Smooth muscle cell (in vitro differentiated cells): ENCODE measurements at regions not wholly inside any gene's neighbourhood (a gene's known extent, or its start where the extent isn't known, plus 50 kb on each side); places are given as distances from the start of the nearest gene placed in this dataset.

Experiments used
- DNase-seq: peaks from one replicate; lab custom pipeline; 2025; ENCODE audit not compliant: unreplicated experiment; lab: John Stamatoyannopoulos, UW
- H2AFZ ChIP-seq: fragments of 200-600 bp; sonication (generic); 2 replicates; pipeline ENCODE4 v1.6.0; 2016; ENCODE audit warnings: antibody characterized with exemption, low read depth, mild to moderate bottlenecking
- H3F3A ChIP-seq: fragments of 200-600 bp; sonication (generic); 2 replicates; pipeline ENCODE4 v1.6.0; 2017; ENCODE audit warnings: antibody characterized with exemption, low read depth
- H3K27ac ChIP-seq: fragments of 200-600 bp; sonication (generic); 2 replicates; pipeline ENCODE4 v1.5.1; 2016; ENCODE audit warnings: low read depth, mild to moderate bottlenecking
- H3K27me3 ChIP-seq: fragments of 200-600 bp; sonication (generic); 2 replicates; pipeline ENCODE4 v1.6.1; 2016; ENCODE audit warnings: low read depth, mild to moderate bottlenecking
- H3K36me3 ChIP-seq: fragments of 200-600 bp; sonication (generic); 2 replicates; pipeline ENCODE4 v1.5.1; 2016; ENCODE audit warnings: low read depth
- H3K4me1 ChIP-seq: fragments of 200-600 bp; sonication (generic); 2 replicates; pipeline ENCODE4 v1.5.1; 2016; ENCODE audit warnings: low read depth
- H3K4me2 ChIP-seq: fragments of 200-600 bp; sonication (generic); 2 replicates; pipeline ENCODE4 v1.6.0; 2016; ENCODE audit warnings: mild to moderate bottlenecking
- H3K4me3 ChIP-seq: fragments of 200-600 bp; sonication (generic); 2 replicates; pipeline ENCODE4 v1.5.1; 2016; ENCODE audit warnings: mild to moderate bottlenecking
- H3K79me2 ChIP-seq: fragments of 200-600 bp; sonication (generic); 2 replicates; pipeline ENCODE4 v1.6.0; 2016; ENCODE audit warnings: low read depth, mild to moderate bottlenecking
- H3K9ac ChIP-seq: fragments of 200-600 bp; sonication (generic); 2 replicates; pipeline ENCODE4 v1.6.0; 2016; ENCODE audit warnings: low read depth
- H3K9me3 ChIP-seq: fragments of 200-600 bp; sonication (generic); replicated peaks from 2 replicates; pipeline ENCODE4 v1.5.1; 2016; ENCODE audit warnings: low read depth
- H4K20me1 ChIP-seq: fragments of 200-600 bp; sonication (generic); 2 replicates; pipeline ENCODE4 v1.6.0; 2016; ENCODE audit warnings: low read depth
- WGBS: methylation state at CpG from one replicate; pipeline ENCODE4 v1.1.7; 2016; ENCODE audit warnings: low lambda C conversion rate; 5-methylcytosine and 5-hydroxymethylcytosine counted together
- TF ChIP-seq, protein P1 (sequence below): fragments of 200-600 bp; sonication (generic); IDR thresholded peaks from 2 replicates; pipeline ENCODE4 v1.5.1; 2017; ENCODE audit warnings: borderline replicate concordance, mild to moderate bottlenecking, antibody characterized with exemption; ENCODE audit not compliant: insufficient read depth, poor library complexity, severe bottlenecking

DNA sequence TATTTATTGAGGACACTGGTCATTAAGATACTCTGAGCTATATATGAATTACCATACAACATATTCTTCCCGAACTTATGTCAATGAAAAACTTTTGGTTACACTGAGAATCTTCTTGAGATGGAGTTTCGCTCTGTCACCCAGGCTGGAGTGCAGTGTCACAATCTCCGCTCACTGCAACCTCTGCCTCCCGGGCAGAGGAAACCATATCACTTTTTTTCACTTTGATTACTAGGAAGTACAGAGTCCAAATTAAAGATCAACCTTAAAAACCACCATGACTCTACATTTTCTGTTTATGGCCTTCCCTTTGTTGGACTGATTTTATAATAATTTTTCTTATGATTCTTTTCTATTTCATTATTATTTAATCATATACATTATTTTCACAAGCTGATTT lies 336.5 kb downstream of the FSCB start:
- Histone ChIP-seq H3K4me3 (no peak overlapping the region), H3K9ac (no peak overlapping the region), H3K27me3 (no peaks in the 10 kb centered on the region), H3K27ac (no peak overlapping the region), H3F3A (no peaks in the 10 kb centered on the region), H4K20me1 (no peaks in the 10 kb centered on the region), H2AFZ (no peak overlapping the region), H3K36me3 (no peaks in the 10 kb centered on the region), H3K9me3 (peaks cover 6% of the 10 kb centered on the region), H3K4me2 (no peak overlapping the region), H3K79me2 (no peaks in the 10 kb centered on the region), H3K4me1 (peaks cover 4% of the 10 kb centered on the region)
- TF ChIP-seq, protein P1, sequence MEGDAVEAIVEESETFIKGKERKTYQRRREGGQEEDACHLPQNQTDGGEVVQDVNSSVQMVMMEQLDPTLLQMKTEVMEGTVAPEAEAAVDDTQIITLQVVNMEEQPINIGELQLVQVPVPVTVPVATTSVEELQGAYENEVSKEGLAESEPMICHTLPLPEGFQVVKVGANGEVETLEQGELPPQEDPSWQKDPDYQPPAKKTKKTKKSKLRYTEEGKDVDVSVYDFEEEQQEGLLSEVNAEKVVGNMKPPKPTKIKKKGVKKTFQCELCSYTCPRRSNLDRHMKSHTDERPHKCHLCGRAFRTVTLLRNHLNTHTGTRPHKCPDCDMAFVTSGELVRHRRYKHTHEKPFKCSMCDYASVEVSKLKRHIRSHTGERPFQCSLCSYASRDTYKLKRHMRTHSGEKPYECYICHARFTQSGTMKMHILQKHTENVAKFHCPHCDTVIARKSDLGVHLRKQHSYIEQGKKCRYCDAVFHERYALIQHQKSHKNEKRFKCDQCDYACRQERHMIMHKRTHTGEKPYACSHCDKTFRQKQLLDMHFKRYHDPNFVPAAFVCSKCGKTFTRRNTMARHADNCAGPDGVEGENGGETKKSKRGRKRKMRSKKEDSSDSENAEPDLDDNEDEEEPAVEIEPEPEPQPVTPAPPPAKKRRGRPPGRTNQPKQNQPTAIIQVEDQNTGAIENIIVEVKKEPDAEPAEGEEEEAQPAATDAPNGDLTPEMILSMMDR = no peak
- 93% methylated on average over 4 of the region's 4 CpGs for WGBS
- no peak for DNase-seq

- TF ChIP-seq, protein P1 = no peak
- H3K4me3 ChIP-seq = no peak overlapping the region
- no peak overlapping the region for H3K9ac ChIP-seq
- H3K4me1 ChIP-seq = peaks cover 7% of the 10 kb centered on the region
- no peaks in the 10 kb centered on the region for H3K79me2 ChIP-seq
- H2AFZ ChIP-seq = no peak overlapping the region
- H3K36me3 ChIP-seq = no peaks in the 10 kb centered on the region
- H4K20me1 ChIP-seq = no peaks in the 10 kb centered on the region
- H3K9me3 ChIP-seq = peaks cover 6% of the 10 kb centered on the region
- H3K4me2 ChIP-seq = no peak overlapping the region
- no peak for DNase-seq
- no peaks in the 10 kb centered on the region for H3K27me3 ChIP-seq
- WGBS = 43% methylated on average over 6 of the region's 6 CpGs
- H3F3A ChIP-seq = no peaks in the 10 kb centered on the region
- H3K27ac ChIP-seq = peak overlapping the region; percentile 6
Measured at GRCh38 chr14:44170101-44170500, 337.0 kb downstream of the FSCB start.

DNA sequence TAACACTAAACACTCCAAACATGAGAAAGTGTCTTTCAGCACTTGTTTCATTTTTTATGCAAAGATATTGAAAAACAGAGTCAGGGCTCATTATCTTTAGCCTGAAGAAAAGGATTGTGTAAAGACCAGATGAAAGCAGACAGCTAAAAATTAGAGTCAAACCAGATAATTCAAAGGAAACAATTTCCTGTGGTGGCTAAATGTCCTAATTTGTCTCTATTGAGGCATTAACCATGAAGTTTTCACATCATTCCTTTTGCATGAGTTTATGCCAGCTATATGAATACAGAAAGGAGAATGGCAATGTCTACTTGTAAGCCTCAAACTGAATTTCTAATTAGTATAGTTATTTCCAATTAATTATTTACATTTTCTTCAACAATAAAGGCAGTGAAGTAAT lies 338.5 kb downstream of the FSCB start:
- TF ChIP-seq, protein P1 = no peak
- no peak overlapping the region for H3K9ac ChIP-seq
- peak overlapping the region; percentile 71 for H3K4me2 ChIP-seq

GRCh38 chr14:44166611-44167010 lies 340.5 kb downstream of the FSCB start:
- TF ChIP-seq, protein P1 = no peak
- no peak overlapping the region for H3K4me3 ChIP-seq
- H3K36me3 ChIP-seq = no peaks in the 10 kb centered on the region
- H2AFZ ChIP-seq = no peak overlapping the region
- no peaks in the 10 kb centered on the region for H3K9me3 ChIP-seq
- 80% methylated on average over 2 of the region's 2 CpGs for WGBS
- no peak overlapping the region for H3K27ac ChIP-seq
- no peak overlapping the region for H3K9ac ChIP-seq
- peaks cover 8% of the 10 kb centered on the region for H3F3A ChIP-seq
- H4K20me1 ChIP-seq = no peaks in the 10 kb centered on the region
- no peak overlapping the region for H3K4me2 ChIP-seq
- no peak for DNase-seq
- no peaks in the 10 kb centered on the region for H3K27me3 ChIP-seq
- H3K79me2 ChIP-seq = no peaks in the 10 kb centered on the region
- peaks cover 18% of the 10 kb centered on the region for H3K4me1 ChIP-seq

More for the DNA sequence above, 338.5 kb downstream of the FSCB start:
- Histone ChIP-seq H3K36me3 (no peaks in the 10 kb centered on the region), H3F3A (peaks cover 8% of the 10 kb centered on the region), H4K20me1 (no peaks in the 10 kb centered on the region), H3K27me3 (no peaks in the 10 kb centered on the region), H2AFZ (no peak overlapping the region), H3K79me2 (no peaks in the 10 kb centered on the region), H3K27ac (peak overlapping the region; percentile 24), H3K4me1 (peaks cover 18% of the 10 kb centered on the region), H3K9me3 (no peaks in the 10 kb centered on the region), H3K4me3 (no peak overlapping the region)
- DNase-seq = no peak
